ENCODE measurements at regions not wholly inside any gene's neighbourhood (a gene's known extent, or its start where the extent isn't known, plus 50 kb on each side); places are given as distances from the start of the nearest gene placed in this dataset.

- TF ChIP-seq CTCF (conservative IDR thresholded peaks at IDR 0.05; ENCODE audit: low read length), result no peak
- no peak for TF ChIP-seq EZH2phosphoT487 (IDR thresholded peaks at IDR 0.05; ENCODE audit: borderline replicate concordance)
These were observed 618.1 kb downstream of the ZNF385D start for GRCh38 chr3:21132896-21133295.

All from Loucy (cell line).